Kidney glomerular epithelial cell (primary cell): ENCODE measurements at regions not wholly inside any gene's neighbourhood (a gene's known extent, or its start where the extent isn't known, plus 50 kb on each side); places are given as distances from the start of the nearest gene placed in this dataset.

Experiments
- DNase-seq: peaks from one replicate; lab custom pipeline; 2025; lab: John Stamatoyannopoulos, UW

DNA sequence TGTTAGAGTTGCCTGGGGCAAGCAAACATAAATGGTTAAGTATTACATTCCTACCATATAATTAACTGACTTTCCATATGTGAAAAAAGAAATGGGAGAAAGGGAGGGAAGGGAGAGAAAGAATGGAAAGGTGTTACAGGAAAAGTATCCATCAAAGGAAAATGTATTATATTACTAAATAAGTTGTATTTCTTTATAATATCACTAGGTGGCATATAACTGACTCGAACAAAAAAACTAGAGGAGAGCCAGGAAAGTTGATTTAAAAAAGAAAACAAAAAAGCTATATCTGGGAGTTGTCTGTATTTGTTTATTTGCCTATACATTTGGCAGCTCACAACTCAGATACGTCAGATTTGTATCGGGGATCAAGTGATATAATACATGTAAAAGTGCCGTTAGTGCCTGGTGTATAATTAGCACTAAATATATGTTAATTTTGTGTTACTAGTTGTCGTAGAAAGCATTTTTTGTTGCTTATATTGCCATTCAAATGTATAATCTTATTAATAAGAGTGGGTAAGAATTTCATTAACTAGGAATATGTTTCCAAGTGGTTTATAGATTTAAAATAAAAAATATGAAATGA, 59.6 kb upstream of the ADAMTS19 start:
- DNase-seq: peak; percentile 10

DNA sequence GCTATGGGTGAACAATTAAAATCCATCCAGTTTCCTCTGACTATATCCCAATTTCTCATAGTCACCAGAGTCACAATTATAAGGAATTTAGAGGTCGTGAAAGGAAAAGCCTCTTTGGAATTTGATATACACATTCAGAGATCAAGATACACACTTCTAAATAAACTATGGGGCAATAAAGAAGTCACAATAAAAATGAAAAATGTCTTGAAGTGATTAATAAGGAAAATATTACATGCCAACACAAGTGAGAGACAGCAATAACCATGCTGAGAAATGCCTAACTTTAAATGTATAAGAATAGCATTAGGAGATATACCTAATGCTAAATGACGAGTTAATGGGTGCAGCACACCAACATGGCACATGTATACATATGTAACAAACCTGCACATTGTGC, 54.9 kb upstream of the ADAMTS19 start:
- no peak for DNase-seq

DNA sequence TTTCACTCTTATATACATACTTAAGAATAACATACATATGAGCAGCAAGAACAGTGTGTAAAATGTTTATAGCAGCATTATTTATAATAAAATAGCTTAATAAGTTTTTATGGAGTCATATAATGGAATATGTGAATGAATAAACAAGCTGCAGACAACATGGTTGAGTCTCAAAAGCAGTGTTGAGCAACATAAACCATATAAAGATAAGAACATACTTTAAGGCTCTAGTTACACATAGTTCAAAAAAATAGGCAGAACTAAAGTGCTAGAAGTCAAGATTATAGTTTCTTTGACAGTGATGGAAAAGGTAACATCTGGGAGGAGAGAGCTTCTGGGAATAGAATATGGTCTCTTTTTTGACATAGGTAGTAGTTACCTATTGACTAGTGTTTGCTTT, 53.7 kb upstream of the ADAMTS19 start:
- DNase-seq: no peak
